ENCODE measurements at regions not wholly inside any gene's neighbourhood (a gene's known extent, or its start where the extent isn't known, plus 50 kb on each side); places are given as distances from the start of the nearest gene placed in this dataset.

- intact Hi-C loops (cut with micrococcal nuclease) = no loop called here
- H3K4me1 Mint-ChIP-seq (ENCODE audit: insufficient read depth, unreplicated experiment) = no peaks in the 10 kb centered on the region
- ChIA-PET POLR2A (no interaction called here), CTCF (interaction anchor here (0.6 to 2.9 kb wide), 7 partner anchors 25 to 837 kb away, joined by 3 to 17 read pairs (median 5); no protein-coding TSS in a partner anchor)
- no peaks in the 10 kb centered on the region for H3K36me3 Mint-ChIP-seq (ENCODE audit: insufficient read depth, unreplicated experiment)
- H3K9me3 Mint-ChIP-seq (ENCODE audit: unreplicated experiment) = no peaks in the 10 kb centered on the region
- no TSS peak for BruUV-seq (replicated peaks)
- no peak overlapping the region for H3K4me3 Mint-ChIP-seq (ENCODE audit: unreplicated experiment)
- no peak for DNase-seq (ENCODE audit: unreplicated experiment)
- H3K27ac Mint-ChIP-seq (ENCODE audit: low read depth, unreplicated experiment) = no peak overlapping the region
- H3K27me3 Mint-ChIP-seq (ENCODE audit: insufficient read depth, unreplicated experiment) = peaks cover 33% of the 10 kb centered on the region
- no peak for TF ChIP-seq CTCF (IDR thresholded peaks at IDR 0.05; ENCODE audit: unreplicated experiment)
Observed at GRCh38 chr12:3988519-3989217, 115.5 kb upstream of the PARP11 start.

DNA sequence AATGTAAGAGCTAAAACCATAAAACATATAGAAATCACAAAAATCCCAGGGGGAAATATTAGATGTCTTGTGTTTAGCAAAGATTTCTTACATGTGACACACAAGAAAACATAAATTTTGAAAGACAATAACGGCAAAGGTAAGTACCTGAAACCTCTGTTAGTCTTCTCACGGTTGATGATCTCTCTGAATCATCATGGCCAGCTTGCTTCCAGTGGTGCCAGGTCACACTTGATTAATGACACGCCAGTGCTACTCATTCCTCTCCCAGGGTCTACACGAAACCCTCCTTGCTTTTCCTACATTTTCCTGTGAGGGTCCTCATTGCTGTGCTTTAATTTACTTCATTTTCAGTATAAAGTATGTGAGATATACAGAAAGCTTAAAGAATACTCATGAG lies 114.4 kb upstream of the PARP11 start:
- no peak for TF ChIP-seq CTCF (IDR thresholded peaks at IDR 0.05; ENCODE audit: unreplicated experiment)
- Mint-ChIP-seq H3K27me3 (ENCODE audit: insufficient read depth, unreplicated experiment) (peaks cover 22% of the 10 kb centered on the region), H3K36me3 (ENCODE audit: insufficient read depth, unreplicated experiment) (no peaks in the 10 kb centered on the region), H3K4me1 (ENCODE audit: insufficient read depth, unreplicated experiment) (no peaks in the 10 kb centered on the region), H3K4me3 (ENCODE audit: unreplicated experiment) (no peak overlapping the region), H3K27ac (ENCODE audit: low read depth, unreplicated experiment) (no peak overlapping the region), H3K9me3 (ENCODE audit: unreplicated experiment) (no peaks in the 10 kb centered on the region)
- no peak for DNase-seq (ENCODE audit: unreplicated experiment)
- POLR2A ChIA-PET = interaction anchor here (0.7 kb wide), 1 partner anchor 230 kb away, joined by 3 read pairs; no protein-coding TSS in a partner anchor
- BruUV-seq (replicated peaks) = no TSS peak
- intact Hi-C loops (cut with micrococcal nuclease) = no loop called here
- CTCF ChIA-PET = interaction anchor here (0.7 to 2.9 kb wide), 7 partner anchors 9 to 290 kb away, joined by 3 to 17 read pairs (median 8); no protein-coding TSS in a partner anchor

GRCh38 chr12:3980504-3981272 lies 107.5 kb upstream of the PARP11 start:
- H3K4me3 Mint-ChIP-seq (ENCODE audit: unreplicated experiment) = no peak overlapping the region
- ChIA-PET CTCF (no interaction called here), POLR2A (no interaction called here)
- H3K9me3 Mint-ChIP-seq (ENCODE audit: unreplicated experiment) = peaks cover 5% of the 10 kb centered on the region
- intact Hi-C loops (cut with micrococcal nuclease) = no loop called here
- no peak overlapping the region for H3K27ac Mint-ChIP-seq (ENCODE audit: low read depth, unreplicated experiment)
- TF ChIP-seq CTCF (IDR thresholded peaks at IDR 0.05; ENCODE audit: unreplicated experiment) = no peak
- H3K4me1 Mint-ChIP-seq (ENCODE audit: insufficient read depth, unreplicated experiment) = no peaks in the 10 kb centered on the region
- DNase-seq (ENCODE audit: unreplicated experiment) = no peak
- H3K27me3 Mint-ChIP-seq (ENCODE audit: insufficient read depth, unreplicated experiment) = peaks cover 23% of the 10 kb centered on the region
- no TSS peak for BruUV-seq (replicated peaks)
- no peaks in the 10 kb centered on the region for H3K36me3 Mint-ChIP-seq (ENCODE audit: insufficient read depth, unreplicated experiment)

DNA sequence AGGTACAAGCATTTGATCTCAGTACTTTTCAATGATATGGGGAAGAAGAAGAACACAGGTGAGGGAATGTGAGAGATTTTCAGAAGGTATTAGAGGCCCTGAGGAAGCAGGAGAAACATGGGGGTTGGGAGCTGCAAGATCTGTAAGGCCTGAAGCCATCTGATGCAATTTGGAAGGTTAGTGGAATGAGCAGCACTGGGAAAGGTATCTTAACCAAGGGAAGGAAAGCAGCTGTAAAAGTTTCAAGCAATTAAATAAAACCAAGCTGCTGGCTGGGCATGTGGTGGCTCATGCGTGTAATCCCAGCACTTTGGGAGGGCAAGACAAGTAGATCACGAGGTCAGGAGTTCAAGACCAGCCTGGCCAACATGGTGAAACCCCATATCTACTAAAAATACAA lies 104.4 kb upstream of the PARP11 start:
- peaks cover 5% of the 10 kb centered on the region for H3K9me3 Mint-ChIP-seq (ENCODE audit: unreplicated experiment)
- BruUV-seq (replicated peaks) = no TSS peak
- no peak for DNase-seq (ENCODE audit: unreplicated experiment)
- no peak overlapping the region for H3K4me3 Mint-ChIP-seq (ENCODE audit: unreplicated experiment)
- no peak overlapping the region for H3K27ac Mint-ChIP-seq (ENCODE audit: low read depth, unreplicated experiment)
- intact Hi-C loops (cut with micrococcal nuclease) = no loop called here
- H3K27me3 Mint-ChIP-seq (ENCODE audit: insufficient read depth, unreplicated experiment) = peaks cover 35% of the 10 kb centered on the region
- ChIA-PET CTCF (interaction anchor here (0.5 to 1.0 kb wide), 3 partner anchors 15 to 444 kb away, joined by 3 to 4 read pairs (median 4); no protein-coding TSS in a partner anchor), POLR2A (no interaction called here)
- TF ChIP-seq CTCF (IDR thresholded peaks at IDR 0.05; ENCODE audit: unreplicated experiment) = no peak
- no peaks in the 10 kb centered on the region for H3K4me1 Mint-ChIP-seq (ENCODE audit: insufficient read depth, unreplicated experiment)
- no peaks in the 10 kb centered on the region for H3K36me3 Mint-ChIP-seq (ENCODE audit: insufficient read depth, unreplicated experiment)

Data from MCF 10A (cell line).